NB4 (cell line): ENCODE measurements at regions not wholly inside any gene's neighbourhood (a gene's known extent, or its start where the extent isn't known, plus 50 kb on each side); places are given as distances from the start of the nearest gene placed in this dataset.

Experiments used
- CTCF ChIP-seq: IDR thresholded peaks from one replicate; pipeline ENCODE4 v1.5.1; 2012; ENCODE audit warnings: low read depth, low read length
- MAX ChIP-seq: IDR thresholded peaks from 2 replicates; pipeline ENCODE4 v1.6.1; 2011; ENCODE audit warnings: low read depth, low read length

GRCh38 chr18:56157541-56157940 is 480.9 kb downstream of the TXNL1 start:
- TF ChIP-seq CTCF (no peak), MAX (no peak)
